DMS53 treated with DMSO at 0.1 percent for 48 hours (cell line): ENCODE measurements at regions not wholly inside any gene's neighbourhood (a gene's known extent, or its start where the extent isn't known, plus 50 kb on each side); places are given as distances from the start of the nearest gene placed in this dataset.

Experiments
- DNase-seq: peaks from one replicate; lab custom pipeline; 2025; ENCODE audit not compliant: unreplicated experiment; lab: John Stamatoyannopoulos, UW

DNA sequence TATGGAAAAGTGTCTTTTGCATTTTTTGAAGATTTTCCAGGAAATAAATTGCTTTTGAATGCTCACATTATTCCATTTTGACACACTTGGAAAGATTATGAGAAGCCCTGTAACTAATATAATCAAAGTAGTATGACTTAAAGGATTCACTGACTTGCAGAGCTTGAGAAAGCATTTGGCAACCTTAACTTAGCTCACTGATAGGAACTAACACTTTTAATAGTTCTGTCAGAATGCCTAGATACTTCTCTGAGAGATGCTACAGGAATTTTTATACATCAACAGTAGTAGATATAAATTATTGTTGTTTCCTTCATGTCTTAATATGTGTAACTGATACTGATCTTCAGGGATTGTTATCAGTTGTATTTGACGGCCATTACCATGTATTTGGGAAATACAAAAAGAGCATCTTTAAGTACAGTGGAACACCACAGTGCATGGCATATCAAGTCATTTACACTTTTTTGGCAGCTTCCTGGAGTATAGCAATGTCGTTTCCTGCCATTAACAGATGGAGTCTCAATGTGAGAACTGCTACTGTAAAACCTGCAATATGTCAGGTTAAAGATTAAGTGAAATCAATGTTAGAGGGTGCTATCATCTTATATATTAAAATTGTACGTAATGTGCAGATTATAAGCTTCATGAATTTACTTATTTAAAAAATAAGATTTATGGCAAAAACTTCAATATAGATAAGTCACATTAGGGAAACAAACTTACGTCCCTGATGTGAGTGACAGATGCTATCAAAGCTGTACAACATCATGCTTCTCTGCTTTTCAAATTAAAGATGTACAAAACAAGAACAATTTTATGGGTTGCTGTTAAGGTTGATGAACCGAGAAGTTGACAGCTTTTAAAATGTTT lies 1159.8 kb upstream of the MIR17HG start:
- no peak for DNase-seq

DNA sequence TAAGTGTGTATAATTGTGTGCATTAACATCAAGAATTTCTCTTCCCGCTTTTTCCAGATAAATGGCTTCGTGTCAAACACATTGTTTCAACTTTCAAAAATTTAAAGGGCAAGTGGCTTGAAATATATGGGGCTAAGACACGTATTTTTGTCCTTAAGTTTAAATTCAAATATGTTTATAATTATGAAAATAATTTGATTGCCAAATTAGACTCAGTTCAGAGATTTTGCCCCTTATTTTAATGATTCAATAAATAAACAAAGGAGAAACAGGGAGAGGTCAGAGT lies 1159.2 kb upstream of the MIR17HG start:
- no peak for DNase-seq

DNA sequence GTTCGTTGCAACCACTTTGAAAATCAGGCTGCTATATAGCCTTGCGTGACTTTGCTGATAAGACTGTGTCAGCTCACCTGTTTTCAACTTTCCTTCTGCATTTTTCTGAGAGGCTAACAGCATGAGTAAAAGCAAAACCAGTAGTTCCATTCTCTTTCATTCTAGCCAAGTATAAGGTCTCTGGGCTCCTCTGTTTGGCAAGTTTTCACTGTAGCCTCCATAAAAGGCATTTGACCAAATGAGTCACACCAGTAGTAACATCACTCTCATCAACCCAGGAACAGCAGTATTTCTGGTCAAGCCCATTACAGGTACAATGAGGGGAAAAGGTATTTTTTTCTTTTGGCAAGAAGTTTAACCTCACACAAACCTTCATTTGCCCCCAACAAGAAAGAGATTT lies 1149.8 kb upstream of the MIR17HG start:
- no peak for DNase-seq

DNA sequence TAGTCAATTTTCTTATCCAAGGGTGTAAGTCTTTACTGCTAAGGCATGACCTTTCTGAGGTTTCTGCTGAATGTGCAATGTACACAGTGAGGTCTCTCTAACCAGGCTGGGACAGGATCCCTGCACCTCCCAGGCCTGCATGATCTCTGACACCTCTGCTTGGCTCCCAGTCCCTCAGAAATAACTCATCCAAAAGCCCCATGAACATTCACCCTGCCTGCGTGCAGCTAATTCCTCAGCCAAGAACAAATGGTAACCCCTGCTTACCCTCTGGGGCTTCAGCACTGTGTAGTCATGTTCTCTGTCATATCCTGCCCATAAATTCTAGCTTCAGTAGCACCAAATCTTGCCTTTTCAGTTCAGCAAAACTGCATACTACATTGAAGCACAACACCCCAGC lies 1146.3 kb upstream of the MIR17HG start:
- no peak for DNase-seq

DNA sequence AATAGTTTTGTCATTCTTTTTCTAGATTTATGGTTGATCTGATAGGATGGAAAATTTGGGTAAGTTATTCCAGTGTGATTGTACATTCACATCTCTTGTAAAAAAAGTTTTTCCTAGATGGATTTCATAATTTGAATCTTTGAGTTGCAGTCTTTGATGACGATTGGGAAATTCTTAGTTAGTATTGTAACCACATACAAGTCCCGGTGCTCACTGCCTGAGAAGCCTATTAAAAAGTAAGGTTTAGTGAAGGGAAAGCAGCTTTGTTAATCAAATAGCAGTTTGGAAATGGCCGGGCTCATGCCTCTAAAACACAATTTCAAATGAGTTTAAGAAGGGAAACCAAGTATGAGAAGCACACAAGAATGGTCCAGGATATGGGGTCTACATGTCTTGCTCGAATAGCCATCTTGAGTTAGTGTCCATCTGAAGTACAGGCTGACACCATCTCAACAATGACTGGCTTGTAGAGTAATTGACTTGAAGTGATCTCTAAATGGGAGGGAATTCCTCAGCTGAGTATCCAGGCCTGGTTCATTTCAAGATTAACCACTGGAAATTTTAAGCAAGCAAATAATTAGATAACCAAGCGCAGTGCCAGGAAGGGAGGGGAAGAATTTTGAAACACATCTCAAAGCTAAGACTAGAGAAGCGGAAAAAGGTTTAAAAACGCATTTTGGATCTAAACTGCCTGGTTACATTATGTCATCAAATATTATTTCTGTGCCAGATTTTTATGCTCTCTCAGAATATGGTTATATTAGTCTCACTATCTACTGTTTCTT lies 1145.6 kb upstream of the MIR17HG start:
- DNase-seq = no peak

DNA sequence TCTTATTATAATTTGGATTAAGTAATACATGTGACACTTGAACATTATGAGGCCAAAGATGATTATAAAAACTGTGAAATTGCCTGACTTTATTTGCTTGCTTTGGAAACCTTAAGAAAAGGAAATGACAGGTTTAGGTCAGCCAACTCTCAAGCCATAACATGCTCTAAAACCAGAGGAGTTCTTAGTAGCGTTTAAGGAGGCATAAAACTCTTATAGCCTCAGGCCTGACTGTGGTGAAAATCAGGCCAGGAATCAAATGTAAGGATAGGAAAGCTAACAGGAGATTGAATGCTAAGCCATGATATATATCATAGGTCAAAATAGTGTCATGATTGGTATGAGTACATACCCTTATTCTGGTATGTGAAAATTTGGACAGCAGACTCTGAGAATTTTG lies 1142.4 kb upstream of the MIR17HG start:
- no peak for DNase-seq

DNA sequence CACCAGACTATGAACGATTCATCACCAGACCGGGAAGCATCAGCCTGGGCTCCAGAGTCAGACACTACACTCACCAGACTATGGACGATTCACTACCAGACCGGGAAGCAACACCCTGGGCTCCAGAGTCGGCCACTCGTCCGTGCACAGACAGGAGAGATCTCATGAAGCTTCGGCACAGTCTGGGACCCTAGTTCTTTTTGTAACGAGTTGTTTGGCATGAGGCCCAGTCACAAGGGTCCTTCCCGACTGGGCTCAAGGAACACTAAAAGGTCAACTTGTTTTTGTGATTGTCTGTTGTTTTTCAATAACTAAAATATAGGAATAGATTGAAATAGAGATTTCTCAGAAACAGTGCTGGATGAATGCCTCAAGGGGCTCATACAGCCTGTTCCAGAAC lies 1141.6 kb upstream of the MIR17HG start:
- DNase-seq = no peak

DNA sequence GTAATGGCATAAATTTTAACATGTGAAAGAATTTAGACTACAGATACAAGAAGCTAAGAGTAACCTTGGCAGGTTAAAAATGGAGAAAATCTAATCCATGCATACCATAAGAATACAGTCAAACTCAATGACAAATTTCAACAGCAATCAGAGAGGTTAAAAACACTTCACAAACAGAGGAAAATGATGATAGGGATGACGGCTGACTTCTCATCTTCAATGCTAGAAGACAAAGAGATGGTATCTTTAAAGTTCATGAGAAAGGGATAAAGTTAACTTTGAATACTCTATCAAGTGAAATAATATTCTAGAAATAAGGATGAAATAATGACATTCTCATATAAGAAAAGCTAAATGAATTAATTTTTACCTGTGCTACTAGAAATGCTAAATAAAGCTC lies 1130.2 kb upstream of the MIR17HG start:
- DNase-seq = no peak

DNA sequence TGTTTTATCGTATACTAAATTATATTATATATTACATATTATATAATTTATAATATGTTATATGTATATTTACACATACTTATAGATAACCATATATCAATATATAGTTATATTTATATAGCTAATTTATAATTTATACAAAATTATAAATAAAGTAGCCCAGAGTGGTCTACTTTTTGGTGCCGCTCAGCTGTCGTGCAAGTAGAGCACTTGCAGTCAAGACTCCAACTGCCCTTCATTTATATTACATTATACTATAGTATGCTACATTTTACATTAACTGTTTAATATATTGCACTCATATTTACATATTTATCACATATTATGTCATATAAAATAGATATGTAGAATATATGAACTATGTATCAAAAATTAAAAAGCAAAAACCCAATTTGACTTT lies 1124.7 kb upstream of the MIR17HG start:
- DNase-seq = no peak

DNA sequence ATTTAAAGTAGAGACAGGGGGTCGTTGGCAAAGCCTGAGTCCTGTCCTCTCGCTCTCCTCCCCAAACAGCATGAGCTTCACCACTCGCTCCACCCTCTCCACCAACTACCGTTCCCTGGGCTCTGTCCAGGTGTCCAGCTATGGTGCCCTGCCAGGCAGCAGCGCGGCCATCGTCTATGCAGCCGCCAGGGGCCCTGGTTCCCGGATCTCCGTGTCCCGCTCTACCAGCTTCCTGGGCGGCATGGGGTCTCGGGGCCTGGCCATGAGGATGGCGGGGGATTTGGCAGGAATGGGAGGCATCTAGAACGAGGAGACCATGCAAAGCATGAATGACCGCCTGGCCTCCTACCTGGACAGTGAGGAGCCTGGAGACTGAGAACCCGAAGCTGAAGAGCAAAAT lies 1117.2 kb upstream of the MIR17HG start:
- DNase-seq = no peak

DNA sequence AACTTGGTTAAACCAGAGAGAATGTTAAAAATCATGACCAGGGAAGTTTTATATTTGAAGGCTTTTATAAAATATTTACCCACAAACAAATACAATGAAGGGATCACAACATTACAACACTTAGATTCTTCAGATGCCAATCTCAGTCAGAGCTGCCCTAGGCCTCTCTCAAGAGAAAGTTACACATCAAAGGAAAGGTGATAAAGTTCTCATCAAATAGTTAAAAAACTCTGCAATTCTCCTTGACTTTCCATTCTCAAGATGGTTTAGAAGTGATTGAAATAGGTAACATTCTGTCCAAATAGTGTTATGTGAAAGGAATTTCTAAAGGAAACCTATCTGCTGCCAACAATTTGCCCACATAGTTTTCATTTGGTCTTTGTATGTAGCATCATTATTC lies 1115.2 kb upstream of the MIR17HG start:
- no peak for DNase-seq

DNA sequence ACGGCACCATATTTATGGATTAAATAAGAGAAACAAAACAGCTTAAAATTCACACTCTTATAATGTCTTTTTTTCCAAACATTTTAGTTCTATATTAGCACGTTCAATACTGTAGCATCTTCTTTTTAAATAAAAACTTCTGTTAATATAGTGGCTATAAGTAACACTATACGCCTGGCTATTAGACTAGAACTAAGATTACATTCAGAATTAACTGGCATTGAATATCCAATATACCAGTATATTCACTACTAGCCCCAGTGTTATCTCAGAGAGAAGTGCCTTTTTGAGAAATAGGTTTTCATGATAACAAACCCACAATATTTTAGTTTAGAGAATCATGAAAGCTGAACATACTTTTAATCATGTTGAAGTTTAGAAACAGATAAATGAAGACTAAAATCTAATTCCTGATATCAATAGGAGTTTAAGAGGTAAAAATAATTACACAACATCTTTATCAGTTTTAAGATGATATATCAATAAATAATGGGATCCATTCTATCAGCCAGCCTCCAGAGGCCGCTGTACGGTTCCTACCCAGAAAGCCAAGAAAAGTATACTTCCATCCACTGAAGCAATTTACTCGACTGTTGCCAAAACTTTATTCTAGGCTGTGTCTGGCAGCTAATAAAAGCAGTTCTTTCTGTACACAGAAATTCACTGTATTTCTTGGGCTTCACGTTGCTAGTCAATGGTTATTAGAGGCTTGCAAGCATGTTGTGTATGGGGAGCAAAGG lies 1113.4 kb upstream of the MIR17HG start:
- no peak for DNase-seq

DNA sequence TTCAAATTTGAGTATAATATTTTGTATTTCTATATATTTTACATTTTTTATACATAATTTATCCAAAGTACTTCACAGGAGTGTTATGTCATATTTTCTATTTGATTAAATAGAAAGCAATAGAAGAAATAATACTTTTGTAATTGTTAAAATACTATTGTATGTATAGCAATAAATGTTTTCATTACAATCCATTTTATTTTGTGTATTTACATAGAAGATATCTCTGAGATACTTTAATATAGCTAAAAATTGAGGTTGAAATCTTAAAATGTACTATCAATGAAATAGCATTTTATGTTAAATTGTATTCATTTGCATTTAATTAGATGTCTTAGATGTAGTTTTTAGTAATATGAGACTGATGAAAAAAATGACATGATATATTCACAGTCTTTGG lies 1109.6 kb upstream of the MIR17HG start:
- DNase-seq = no peak

DNA sequence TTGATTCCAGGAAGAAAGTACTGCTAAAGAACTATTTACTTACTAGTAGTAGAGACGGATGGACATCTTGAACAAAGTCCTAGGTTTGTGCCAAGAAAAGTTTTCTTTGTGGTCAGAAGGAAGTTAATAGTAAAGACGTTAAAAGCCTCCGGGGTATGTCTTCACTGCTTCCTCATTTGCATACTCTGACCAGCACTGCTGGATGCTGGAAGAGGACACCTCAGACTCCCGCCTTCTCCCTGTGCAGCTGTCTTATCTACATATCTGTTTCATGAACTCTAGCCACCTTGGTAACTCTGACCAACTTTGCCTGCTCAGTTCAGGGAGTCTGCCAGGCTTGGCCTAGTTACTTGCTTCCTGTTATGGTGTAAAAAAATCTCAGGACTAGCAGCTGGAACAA lies 1109.1 kb upstream of the MIR17HG start:
- no peak for DNase-seq

DNA sequence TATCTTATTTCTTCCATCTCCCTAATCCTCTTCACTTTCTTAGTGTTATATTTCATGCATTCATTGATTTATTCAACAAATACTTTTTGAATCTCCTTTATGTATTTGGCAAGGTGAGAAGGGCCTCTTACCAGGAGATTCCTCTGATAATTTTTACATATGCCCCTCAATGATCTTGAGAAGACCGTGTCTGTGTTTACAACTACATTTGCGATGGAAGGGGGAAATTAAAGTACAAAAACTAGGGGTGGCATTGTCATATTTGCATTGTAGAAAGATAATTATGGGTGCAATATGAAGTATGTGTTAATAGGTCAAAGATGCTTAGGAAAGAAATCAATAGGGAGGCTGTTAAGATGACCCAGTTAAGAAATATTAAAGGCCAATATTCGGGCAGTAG lies 1108.4 kb upstream of the MIR17HG start:
- DNase-seq = no peak

DNA sequence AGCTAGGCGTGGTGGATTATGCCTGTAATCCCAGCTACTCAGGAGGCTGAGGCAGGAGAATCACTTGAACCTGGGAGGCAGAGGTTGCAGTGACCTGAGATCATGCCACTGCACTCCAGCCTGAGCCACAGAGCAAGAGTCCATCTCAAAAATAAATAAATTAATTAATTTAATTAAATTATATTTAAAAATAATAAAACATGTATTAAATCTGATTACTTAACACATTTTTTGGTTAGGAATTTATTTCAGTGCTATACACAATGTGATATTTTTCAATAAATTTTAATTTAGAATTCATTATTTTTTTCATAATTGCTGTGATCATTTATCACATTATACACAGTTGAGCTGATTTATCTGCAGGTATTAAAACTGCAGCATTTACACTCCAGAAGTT lies 1101.5 kb upstream of the MIR17HG start:
- no peak for DNase-seq

DNA sequence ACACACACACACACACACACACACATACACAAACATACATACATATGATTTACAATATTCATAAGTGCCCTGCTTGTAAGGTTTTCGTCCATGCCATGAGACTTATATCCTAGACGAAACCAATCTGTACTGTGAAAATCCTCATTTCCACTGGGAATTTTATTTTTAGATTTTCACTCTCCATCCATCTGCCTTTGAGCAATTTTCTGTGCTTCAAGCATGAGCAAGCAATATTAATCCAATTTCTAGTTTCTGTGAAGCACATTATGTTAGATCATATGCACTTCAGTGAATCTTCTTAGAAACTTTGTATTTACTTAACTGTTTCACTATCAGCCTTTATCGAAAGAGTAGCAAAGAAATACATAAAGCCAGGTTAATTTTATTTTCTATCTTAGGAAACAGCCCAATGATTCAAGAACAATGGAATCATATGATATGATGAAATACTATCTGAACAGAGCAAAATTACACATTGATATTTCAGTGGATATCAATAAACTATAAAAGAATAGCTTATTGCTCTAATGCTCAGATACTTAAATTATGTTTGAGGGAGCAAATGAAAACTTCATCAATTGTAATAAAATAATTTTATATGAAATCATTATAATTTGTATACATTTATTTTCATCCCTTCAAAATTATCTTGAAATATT lies 1100.7 kb upstream of the MIR17HG start:
- DNase-seq = no peak

DNA sequence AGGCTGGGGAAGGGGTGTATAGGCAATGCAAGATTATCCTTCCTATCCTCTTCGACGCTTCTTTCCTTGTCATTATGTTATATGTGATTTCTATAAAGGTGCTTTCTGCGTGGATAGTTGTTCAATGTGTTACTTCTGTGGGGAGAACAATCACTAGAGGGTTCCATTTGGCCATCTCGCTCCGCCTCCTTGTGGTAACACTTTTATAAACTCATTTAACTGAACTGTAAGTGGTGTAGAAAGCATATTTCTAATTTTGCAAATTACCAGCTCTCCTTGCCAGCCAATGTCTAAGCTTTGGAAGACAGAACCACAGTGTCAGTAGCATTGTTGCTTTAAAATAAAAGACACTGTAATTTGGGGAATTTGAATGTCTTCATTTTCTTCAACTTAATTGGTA lies 1093.7 kb upstream of the MIR17HG start:
- DNase-seq = no peak

DNA sequence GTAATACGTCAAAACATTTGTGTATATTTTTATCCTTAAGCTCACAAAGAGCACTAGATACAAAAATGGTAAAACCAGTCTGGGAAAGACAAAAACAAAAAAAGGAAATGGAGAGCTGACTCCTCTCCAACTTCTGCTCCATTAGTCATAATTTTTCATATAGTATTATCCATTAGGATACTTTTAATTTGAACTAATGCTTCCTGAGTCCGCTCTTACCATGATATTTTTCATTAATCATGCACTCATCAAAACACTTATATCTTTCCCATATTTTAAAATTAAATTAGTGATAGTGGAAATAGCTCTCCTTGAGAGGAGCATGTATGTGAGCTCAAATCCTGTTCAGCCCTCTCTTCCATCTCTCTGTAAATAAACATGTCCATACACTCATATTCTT lies 1093.0 kb upstream of the MIR17HG start:
- no peak for DNase-seq

DNA sequence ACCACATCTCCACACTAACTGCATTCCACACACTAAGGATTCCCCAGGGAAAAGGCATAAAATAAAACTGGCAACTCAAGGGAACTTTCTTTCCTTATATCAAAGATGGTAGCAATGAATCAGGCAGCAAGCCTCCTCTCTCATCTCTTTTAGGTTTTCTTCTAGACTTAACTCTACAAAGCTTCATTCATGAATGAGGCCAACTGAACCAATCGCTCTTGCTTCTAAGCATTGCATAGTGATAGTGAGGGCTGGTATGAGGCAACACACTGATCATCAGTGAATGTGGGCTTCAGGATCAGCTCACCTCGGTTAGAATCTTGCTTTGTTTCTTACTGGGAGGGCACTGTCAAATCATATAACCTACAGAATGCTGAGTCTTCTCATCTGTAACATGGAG lies 1090.7 kb upstream of the MIR17HG start:
- DNase-seq = no peak

DNA sequence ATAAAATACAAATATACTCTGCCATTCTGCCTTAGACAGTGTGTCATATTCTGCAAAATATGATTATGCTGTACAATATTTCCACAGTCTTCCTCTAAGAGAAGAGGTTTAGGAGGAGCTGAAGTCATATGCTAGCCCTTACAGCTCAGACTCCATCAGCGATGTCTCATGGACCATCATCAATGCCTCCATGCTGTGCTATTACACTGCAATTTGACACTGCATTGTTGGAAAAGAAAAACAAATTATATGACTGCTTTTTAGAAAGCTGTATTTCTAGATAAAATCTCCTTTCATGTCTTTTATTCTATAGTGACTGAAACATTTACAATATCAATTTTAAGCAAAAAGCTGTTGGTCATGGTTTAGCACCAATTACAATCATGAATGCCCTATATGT lies 1089.4 kb upstream of the MIR17HG start:
- DNase-seq = no peak

DNA sequence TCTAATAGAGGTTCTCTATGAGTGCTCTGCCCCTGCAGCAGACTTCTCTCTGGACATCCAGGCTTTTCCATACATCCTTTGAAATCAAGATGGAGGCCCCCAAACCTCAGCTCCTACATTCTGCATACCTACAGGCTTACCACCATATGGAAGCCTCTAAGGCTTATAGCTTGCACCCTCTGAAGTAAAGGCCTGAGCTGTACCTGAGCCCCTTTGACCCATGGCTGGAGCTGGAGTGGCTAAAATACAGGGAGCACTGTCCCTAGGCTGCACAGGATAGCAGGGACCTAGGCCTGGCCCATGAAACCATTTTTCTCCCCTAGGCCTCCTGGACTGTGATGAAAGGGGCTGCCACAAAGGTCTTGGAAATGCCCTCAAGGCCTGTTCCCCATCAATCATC lies 1086.1 kb upstream of the MIR17HG start:
- DNase-seq = no peak
